Neural cell (in vitro differentiated cells): ENCODE measurements at regions not wholly inside any gene's neighbourhood (a gene's known extent, or its start where the extent isn't known, plus 50 kb on each side); places are given as distances from the start of the nearest gene placed in this dataset.

Experiments used
- H2AFZ ChIP-seq: fragments of 200-600, 300-800 bp; sonication (generic), shearing (Covaris generic); 2 replicates; pipeline ENCODE4 v1.6.0; 2014; ENCODE audit warnings: low read depth, mild to moderate bottlenecking, antibody characterized with exemption, low read length, moderate library complexity
- H3F3A ChIP-seq: fragments of 200-600 bp; shearing (Covaris generic); 2 replicates; pipeline ENCODE4 v1.6.1; 2016; ENCODE audit warnings: mild to moderate bottlenecking, moderate library complexity, mixed read lengths, antibody characterized with exemption, low read length; ENCODE audit not compliant: insufficient read depth, poor library complexity, severe bottlenecking
- H3K27ac ChIP-seq: fragments of 200-600, 300-800 bp; sonication (generic), shearing (Covaris generic); 2 replicates; pipeline ENCODE4 v1.5.1; 2014; ENCODE audit warnings: mild to moderate bottlenecking, low read length, moderate library complexity
- H3K27me3 ChIP-seq: fragments of 300-800, 200-600 bp; sonication (generic), shearing (Covaris generic); 2 replicates; pipeline ENCODE4 v1.6.0; 2014; ENCODE audit warnings: mild to moderate bottlenecking, low read depth, low read length, moderate library complexity; ENCODE audit not compliant: insufficient read depth
- H3K36me3 ChIP-seq: fragments of 300-800, 200-600 bp; sonication (generic), shearing (Covaris generic); 2 replicates; pipeline ENCODE4 v1.5.1; 2014; ENCODE audit warnings: mild to moderate bottlenecking, antibody characterized with exemption, low read length, moderate library complexity; ENCODE audit not compliant: insufficient read depth
- H3K4me2 ChIP-seq: fragments of 300-800, 200-600 bp; sonication (generic), shearing (Covaris generic); 2 replicates; pipeline ENCODE4 v1.6.0; 2014; ENCODE audit warnings: mild to moderate bottlenecking, low read length
- H3K4me3 ChIP-seq: fragments of 300-800, 200-600 bp; sonication (generic), shearing (Covaris generic); 2 replicates; pipeline ENCODE4 v1.5.1; 2014; ENCODE audit warnings: mild to moderate bottlenecking, low read length, moderate library complexity
- H3K79me2 ChIP-seq: fragments of 200-600 bp; shearing (Covaris generic); replicated peaks from 2 replicates; pipeline ENCODE4 v1.6.0; 2014; ENCODE audit warnings: mild to moderate bottlenecking, low read length, moderate library complexity; ENCODE audit not compliant: insufficient read depth
- H3K9ac ChIP-seq: fragments of 300-800, 200-600 bp; sonication (generic), shearing (Covaris generic); 2 replicates; pipeline ENCODE4 v1.6.1; 2016; ENCODE audit warnings: mild to moderate bottlenecking, low read length, mixed read lengths
- H3K9me2 ChIP-seq: fragments of 200-600 bp; shearing (Covaris generic); 2 replicates; pipeline ENCODE4 v1.6.1; 2016; ENCODE audit warnings: mild to moderate bottlenecking, low read length, mixed read lengths; ENCODE audit not compliant: insufficient read depth
- H3K9me3 ChIP-seq: fragments of 200-600, 300-800 bp; sonication (generic), shearing (Covaris generic); 2 replicates; pipeline ENCODE4 v1.6.1; 2016; ENCODE audit warnings: mild to moderate bottlenecking, mixed run types, low read length, moderate library complexity, mixed read lengths
- H4K20me1 ChIP-seq: fragments of 200-600 bp; shearing (Covaris generic); 2 replicates; pipeline ENCODE4 v1.6.1; 2016; ENCODE audit warnings: mild to moderate bottlenecking, mixed run types; ENCODE audit not compliant: insufficient read depth
- EP300 ChIP-seq: fragments of 450-650 bp; conservative IDR thresholded peaks from 2 replicates; pipeline ENCODE4 v1.6.1; 2014; ENCODE audit warnings: antibody characterized with exemption, mild to moderate bottlenecking, moderate library complexity; ENCODE audit not compliant: poor library complexity, severe bottlenecking
- EZH2 ChIP-seq: fragments of 200-600, 300-800 bp; shearing (Covaris generic), sonication (generic); IDR thresholded peaks from 2 replicates; pipeline ENCODE4 v1.6.1; 2014; ENCODE audit warnings: antibody characterized with exemption, low read length, borderline replicate concordance, mild to moderate bottlenecking; ENCODE audit not compliant: insufficient read depth, poor library complexity, severe bottlenecking
- MXI1 ChIP-seq: fragments of 450-650 bp; conservative IDR thresholded peaks from 2 replicates; pipeline ENCODE4 v1.6.1; 2014; ENCODE audit warnings: antibody characterized with exemption, mild to moderate bottlenecking; ENCODE audit not compliant: poor library complexity, severe bottlenecking
- POLR2AphosphoS5 ChIP-seq: IDR thresholded peaks from 2 replicates; pipeline ENCODE4 v1.6.1; 2012
- RAD21 ChIP-seq: fragments of 450-650 bp; conservative IDR thresholded peaks from 2 replicates; pipeline ENCODE4 v1.6.1; 2014; ENCODE audit warnings: antibody characterized with exemption, mild to moderate bottlenecking, moderate library complexity
- REST ChIP-seq: IDR thresholded peaks from 2 replicates; pipeline ENCODE4 v1.6.1; 2012; ENCODE audit warnings: borderline replicate concordance

- Histone ChIP-seq H3F3A (no peaks in the 10 kb centered on the region), H2AFZ (no peak overlapping the region), H4K20me1 (no peaks in the 10 kb centered on the region), H3K27ac (no peak overlapping the region), H3K4me3 (no peak overlapping the region), H3K36me3 (no peaks in the 10 kb centered on the region), H3K27me3 (no peaks in the 10 kb centered on the region), H3K79me2 (no peaks in the 10 kb centered on the region), H3K9ac (no peak overlapping the region), H3K9me3 (no peaks in the 10 kb centered on the region), H3K4me2 (no peak overlapping the region), H3K9me2 (no peaks in the 10 kb centered on the region)
- TF ChIP-seq RAD21 (no peak), EP300 (peak; percentile 33), MXI1 (no peak), REST (no peak), POLR2AphosphoS5 (peak; percentile 23), EZH2 (no peak)
These were observed 418.5 kb downstream of the RWDD3 start for GRCh38 chr1:95652423-95652965.

GRCh38 chr1:95653618-95654017 is 419.6 kb downstream of the RWDD3 start:
- Histone ChIP-seq H3K36me3 (no peaks in the 10 kb centered on the region), H4K20me1 (no peaks in the 10 kb centered on the region), H3K4me3 (no peak overlapping the region), H3K27ac (no peak overlapping the region), H3K27me3 (no peaks in the 10 kb centered on the region), H3F3A (no peaks in the 10 kb centered on the region), H3K79me2 (no peaks in the 10 kb centered on the region), H2AFZ (no peak overlapping the region), H3K9me3 (no peaks in the 10 kb centered on the region), H3K9me2 (no peaks in the 10 kb centered on the region), H3K9ac (no peak overlapping the region), H3K4me2 (no peak overlapping the region)
- TF ChIP-seq EZH2 (no peak), RAD21 (no peak), REST (no peak), POLR2AphosphoS5 (no peak)
